ENCODE measurements at regions not wholly inside any gene's neighbourhood (a gene's known extent, or its start where the extent isn't known, plus 50 kb on each side); places are given as distances from the start of the nearest gene placed in this dataset.

DNA sequence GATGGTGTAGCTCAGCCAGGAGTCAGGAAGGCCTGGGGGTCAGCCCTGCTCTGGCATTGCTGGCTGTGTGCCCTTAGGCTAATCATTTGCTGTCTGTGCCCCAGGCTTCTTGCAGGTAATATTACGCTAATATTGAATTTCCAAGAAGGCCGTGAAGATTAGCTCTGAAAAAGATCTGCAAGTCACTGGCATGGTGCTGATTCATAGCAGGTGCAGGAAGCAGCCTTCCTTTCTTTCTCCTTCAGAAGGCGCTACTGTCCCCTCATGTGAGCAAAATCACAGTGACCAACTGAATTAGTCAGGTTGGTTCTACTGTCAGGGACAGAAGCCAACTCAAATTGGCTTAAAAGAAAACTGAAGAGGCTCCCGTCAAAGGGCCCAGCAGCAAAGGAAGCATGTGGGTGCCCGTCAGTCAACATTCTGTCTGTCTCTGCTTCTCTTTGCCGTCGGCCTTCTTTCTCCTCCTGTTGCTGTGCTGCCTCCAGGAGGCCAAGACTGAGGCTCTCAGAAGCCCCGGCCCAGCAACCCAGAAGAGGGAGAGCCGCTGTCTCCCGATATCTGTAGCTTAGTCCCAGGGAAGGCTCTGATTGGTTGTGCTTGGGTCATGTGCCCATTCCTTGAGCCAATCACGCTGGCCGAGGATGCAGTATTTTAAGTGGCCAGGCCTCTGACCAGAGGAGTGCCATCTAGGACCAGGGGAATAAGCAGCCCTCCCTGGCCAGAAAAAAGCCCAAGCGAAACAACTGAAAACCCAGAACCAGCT is 67.8 kb upstream of the NEURL1B start:
- no peak for TF ChIP-seq POLR2A (IDR thresholded peaks at IDR 0.05)
- TF ChIP-seq, protein P1, sequence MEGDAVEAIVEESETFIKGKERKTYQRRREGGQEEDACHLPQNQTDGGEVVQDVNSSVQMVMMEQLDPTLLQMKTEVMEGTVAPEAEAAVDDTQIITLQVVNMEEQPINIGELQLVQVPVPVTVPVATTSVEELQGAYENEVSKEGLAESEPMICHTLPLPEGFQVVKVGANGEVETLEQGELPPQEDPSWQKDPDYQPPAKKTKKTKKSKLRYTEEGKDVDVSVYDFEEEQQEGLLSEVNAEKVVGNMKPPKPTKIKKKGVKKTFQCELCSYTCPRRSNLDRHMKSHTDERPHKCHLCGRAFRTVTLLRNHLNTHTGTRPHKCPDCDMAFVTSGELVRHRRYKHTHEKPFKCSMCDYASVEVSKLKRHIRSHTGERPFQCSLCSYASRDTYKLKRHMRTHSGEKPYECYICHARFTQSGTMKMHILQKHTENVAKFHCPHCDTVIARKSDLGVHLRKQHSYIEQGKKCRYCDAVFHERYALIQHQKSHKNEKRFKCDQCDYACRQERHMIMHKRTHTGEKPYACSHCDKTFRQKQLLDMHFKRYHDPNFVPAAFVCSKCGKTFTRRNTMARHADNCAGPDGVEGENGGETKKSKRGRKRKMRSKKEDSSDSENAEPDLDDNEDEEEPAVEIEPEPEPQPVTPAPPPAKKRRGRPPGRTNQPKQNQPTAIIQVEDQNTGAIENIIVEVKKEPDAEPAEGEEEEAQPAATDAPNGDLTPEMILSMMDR (IDR thresholded peaks at IDR 0.05) = no peak
- intact Hi-C loops (cut with DNase I) = no loop called here
- Histone ChIP-seq H3K36me3 (no peaks in the 10 kb centered on the region), H3K4me1 (peaks cover 5 to 63% (median 17%) of the 10 kb centered on the region in 3 donors), H3K27ac (peak overlapping the region in 2 of 4 donors; percentile 44 to 48), H3K9me3 (no peaks in the 10 kb centered on the region), H3K4me3 (no peak overlapping the region), H3K27me3 (no peaks in the 10 kb centered on the region)
- DNase-seq = no peak
- WGBS, 2 donors = 80 to 84% methylated on average over 10 of the region's 13 CpGs

DNA sequence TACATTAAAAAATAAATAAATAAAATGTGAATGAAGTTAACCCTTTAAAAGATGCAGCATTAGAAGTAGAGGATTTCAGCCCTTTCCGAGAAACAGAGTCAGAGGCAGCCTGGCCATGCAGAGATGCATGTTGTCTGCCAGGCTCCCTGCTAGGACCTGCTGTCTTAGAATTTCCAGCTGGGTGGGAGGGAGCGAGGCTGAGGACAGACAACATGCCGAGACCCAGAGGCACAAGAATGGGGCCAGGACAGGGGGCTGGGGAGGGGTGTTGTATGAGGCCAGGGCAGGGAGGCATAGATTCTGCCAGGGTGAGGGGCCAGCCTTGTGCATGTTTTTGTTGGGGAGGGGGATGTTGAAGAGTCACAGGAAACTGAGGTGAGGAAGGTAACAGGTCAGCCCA is 68.6 kb upstream of the NEURL1B start:
- WGBS, 2 donors = 86 to 93% methylated on average over 3 of the region's 3 CpGs

DNA sequence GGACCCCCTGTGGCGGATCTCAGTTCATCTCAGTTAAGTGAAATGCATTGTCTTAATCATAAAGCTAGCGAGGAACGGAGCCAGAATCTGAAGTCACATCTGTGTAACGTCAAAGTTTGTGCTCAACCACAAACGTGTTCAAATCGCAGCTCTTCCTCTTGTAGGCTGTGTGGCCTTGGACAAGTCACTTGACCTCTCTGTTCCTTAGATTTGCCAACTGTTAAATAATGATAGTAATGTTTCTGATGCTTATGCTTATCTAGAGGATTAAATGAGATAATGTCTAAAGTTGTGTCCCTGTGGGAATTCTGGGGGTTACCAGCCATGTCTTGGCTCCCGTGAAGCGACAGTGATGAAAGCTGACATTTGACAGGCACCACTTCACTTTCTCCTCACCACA is 69.2 kb upstream of the NEURL1B start:
- WGBS, 2 donors = 72 to 86% methylated on average over 7 to 8 of the region's 8 CpGs
- Histone ChIP-seq H3K4me3 (no peak overlapping the region), H3K27ac (no peak overlapping the region), H3K36me3 (no peaks in the 10 kb centered on the region), H3K4me1 (peaks cover 5 to 63% (median 17%) of the 10 kb centered on the region in 3 donors), H3K9me3 (no peaks in the 10 kb centered on the region), H3K27me3 (no peaks in the 10 kb centered on the region)
- intact Hi-C loops (cut with DNase I) = no loop called here
- no peak for TF ChIP-seq POLR2A (IDR thresholded peaks at IDR 0.05)
- TF ChIP-seq, protein P1 (IDR thresholded peaks at IDR 0.05) = no peak
- DNase-seq = no peak

More for the DNA sequence above, 68.6 kb upstream of the NEURL1B start:
- Histone ChIP-seq H3K36me3 (no peaks in the 10 kb centered on the region), H3K4me1 (peaks cover 5 to 63% (median 17%) of the 10 kb centered on the region in 3 donors), H3K4me3 (no peak overlapping the region), H3K27ac (peak overlapping the region in 1 of 4 donors; percentile 44), H3K9me3 (no peaks in the 10 kb centered on the region), H3K27me3 (no peaks in the 10 kb centered on the region)
- intact Hi-C loops (cut with DNase I) = no loop called here
- DNase-seq = no peak
- TF ChIP-seq, protein P1 (IDR thresholded peaks at IDR 0.05) = no peak
- TF ChIP-seq POLR2A (IDR thresholded peaks at IDR 0.05) = no peak

DNA sequence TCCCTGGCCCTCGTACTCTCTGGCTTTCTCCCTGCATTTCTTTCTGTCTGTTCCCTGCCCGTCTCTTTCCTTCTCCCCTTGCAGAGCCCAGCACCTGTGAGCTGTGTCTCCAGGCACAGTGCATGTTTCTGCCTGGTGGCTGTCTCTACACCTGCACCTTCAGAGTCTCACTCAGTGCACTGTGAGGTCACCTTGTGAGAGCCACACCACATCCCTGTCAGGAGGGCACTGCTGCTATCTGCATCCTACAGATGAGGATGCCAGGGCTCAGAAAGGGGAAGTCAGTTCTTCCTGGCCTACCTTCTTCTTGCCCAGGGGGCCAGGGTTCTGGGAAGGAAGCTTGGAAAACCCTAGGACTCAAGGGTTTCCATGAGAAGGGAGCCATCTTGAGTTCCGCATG is 69.7 kb upstream of the NEURL1B start:
- H3K27ac ChIP-seq = peak overlapping the region in 3 of 4 donors; percentile 14 to 72 (median 14)
- DNase-seq = no peak
- TF ChIP-seq, protein P1 (IDR thresholded peaks at IDR 0.05) = no peak
- TF ChIP-seq POLR2A (IDR thresholded peaks at IDR 0.05) = no peak

DNA sequence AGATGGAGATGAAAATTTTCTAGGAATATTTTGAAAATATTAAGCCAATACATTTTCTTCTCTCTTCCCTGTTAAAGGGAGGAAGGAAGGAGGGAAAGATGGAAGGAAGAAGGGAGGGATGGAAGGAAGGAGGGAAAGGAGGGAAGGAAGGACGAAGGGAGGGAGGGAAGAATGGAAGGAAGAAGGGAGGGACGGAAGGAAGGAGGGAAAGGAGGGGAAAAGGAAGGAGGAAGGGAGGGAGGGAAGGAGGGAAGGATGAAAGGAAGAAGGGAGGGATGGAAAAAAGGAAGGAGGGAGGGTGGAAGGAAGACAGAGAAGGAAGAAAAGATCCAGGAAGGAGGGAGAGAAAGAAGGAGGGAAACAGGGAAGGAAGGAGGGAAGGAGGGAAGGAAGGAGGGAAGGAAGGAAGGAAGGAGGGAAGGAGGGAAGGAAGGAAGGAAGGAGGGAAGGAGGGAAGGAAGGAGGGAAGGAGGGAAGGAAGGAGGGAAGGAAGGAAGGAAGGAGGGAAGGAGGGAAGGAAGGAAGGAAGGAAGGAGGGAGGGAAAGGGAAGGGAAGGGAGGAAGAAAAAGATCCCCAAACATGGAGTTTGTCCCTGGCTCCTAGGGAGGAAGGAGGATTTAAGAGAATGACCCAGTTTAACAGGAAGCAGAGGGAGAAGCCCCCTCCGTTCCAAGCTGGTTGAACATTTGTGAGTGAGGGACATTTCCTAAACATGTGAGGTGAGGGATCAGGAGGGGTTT is 70.3 kb upstream of the NEURL1B start:
- no peaks in the 10 kb centered on the region for H3K9me3 ChIP-seq
- 62 to 66% methylated on average over 2 to 3 of the region's 3 CpGs for WGBS, 2 donors
- no peaks in the 10 kb centered on the region for H3K36me3 ChIP-seq
- peaks cover 5 to 60% (median 17%) of the 10 kb centered on the region in 3 donors for H3K4me1 ChIP-seq
- TF ChIP-seq POLR2A (IDR thresholded peaks at IDR 0.05) = no peak
- TF ChIP-seq, protein P1 (IDR thresholded peaks at IDR 0.05) = no peak
- peak overlapping the region in 3 of 4 donors; percentile 40 to 74 (median 72) for H3K27ac ChIP-seq
- H3K27me3 ChIP-seq = no peaks in the 10 kb centered on the region
- intact Hi-C loops (cut with DNase I) = no loop called here
- no peak overlapping the region for H3K4me3 ChIP-seq
- no peak for DNase-seq

More for the DNA sequence above, 69.7 kb upstream of the NEURL1B start:
- H3K9me3 ChIP-seq = no peaks in the 10 kb centered on the region
- 15 to 53% methylated on average over 2 to 3 of the region's 3 CpGs for WGBS, 2 donors
- H3K4me3 ChIP-seq = no peak overlapping the region
- peaks cover 5 to 63% (median 17%) of the 10 kb centered on the region in 3 donors for H3K4me1 ChIP-seq
- H3K27me3 ChIP-seq = no peaks in the 10 kb centered on the region
- intact Hi-C loops (cut with DNase I) = no loop called here
- H3K36me3 ChIP-seq = no peaks in the 10 kb centered on the region

All from esophagus squamous epithelium (tissue), 5 donors.